Stomach (tissue), 4 donors: ENCODE measurements at regions not wholly inside any gene's neighbourhood (a gene's known extent, or its start where the extent isn't known, plus 50 kb on each side); places are given as distances from the start of the nearest gene placed in this dataset.

ENCODE experiments used
- CTCF ChIP-seq, 7 experiments: fragments of 450-650 bp in 4 of 7; fragments of 200-600 bp in 3 of 7; sonication (generic) in 3 of 7; IDR thresholded peaks; one replicate each; pipeline ENCODE4 v1.5.1; 2016 to 2019; ENCODE audit warnings: antibody characterized with exemption in 7 of 7, control low read depth in 2 of 7, mild to moderate bottlenecking in 1 of 7
- EP300 ChIP-seq: sonication (generic); formaldehyde crosslinking; IDR thresholded peaks from one replicate; pipeline ENCODE4 v1.6.1; 2017; ENCODE audit warnings: antibody characterized with exemption
- POLR2A ChIP-seq, 4 donors: fragments of 450-650 bp; IDR thresholded peaks; one replicate each; pipeline ENCODE4 v1.6.1; 2016; ENCODE audit warnings: antibody characterized with exemption in 4 of 4, control low read depth in 2 of 4, mild to moderate bottlenecking in 1 of 4, moderate library complexity in 1 of 4
- POLR2AphosphoS5 ChIP-seq, 3 donors: sonication (generic); formaldehyde crosslinking; IDR thresholded peaks; one replicate each; pipeline ENCODE4 v1.6.1; 2016; ENCODE audit warnings: antibody characterized with exemption in 3 of 3

- TF ChIP-seq EP300 (no peak), CTCF (IDR thresholded peaks at IDR 0.05) (no peak), POLR2A (IDR thresholded peaks at IDR 0.05) (no peak), POLR2AphosphoS5 (IDR thresholded peaks at IDR 0.05) (no peak)
Observed at GRCh38 chr7:131924857-131925256, 368.4 kb upstream of the PODXL start.
